PC-3 (cell line): ENCODE measurements at regions not wholly inside any gene's neighbourhood (a gene's known extent, or its start where the extent isn't known, plus 50 kb on each side); places are given as distances from the start of the nearest gene placed in this dataset.

Experiments
- CTCF ChIP-seq: fragments of 300-600 bp; sonication (generic); conservative IDR thresholded peaks from 2 replicates; pipeline ENCODE4 v1.5.1; 2017; ENCODE audit warnings: antibody characterized with exemption, low read depth, mild to moderate bottlenecking, low read length
- EZH2 ChIP-seq: fragments of 300-600 bp; sonication (generic); IDR thresholded peaks from one replicate; pipeline ENCODE4 v1.6.1; 2017; ENCODE audit warnings: antibody characterized with exemption, mild to moderate bottlenecking, low read length; ENCODE audit not compliant: unreplicated experiment

- no peak for TF ChIP-seq EZH2
- TF ChIP-seq CTCF = no peak
Measured at GRCh38 chr12:105897311-105897725, 241.4 kb downstream of the NUAK1 start.
